Astrocyte (in vitro differentiated cells and primary cell): ENCODE measurements at regions not wholly inside any gene's neighbourhood (a gene's known extent, or its start where the extent isn't known, plus 50 kb on each side); places are given as distances from the start of the nearest gene placed in this dataset.

ENCODE experiments used
- DNase-seq: peaks from one replicate; pipeline ENCODE4 v3.0.0-alpha.2; 2010; ENCODE audit warnings: low read depth
- FAIRE-seq: peaks from 2 replicates; lab custom pipeline; 2011; peaks lifted over from hg19 to GRCh38; lab: Jason Lieb, UNC
- H2AFZ ChIP-seq: 2 replicates; pipeline ENCODE4 v1.6.0; 2012; ENCODE audit warnings: low read depth, low read length, inconsistent platforms
- H3K27ac ChIP-seq: 2 replicates; pipeline ENCODE4 v1.5.1; 2011; ENCODE audit warnings: low read depth, low read length, inconsistent platforms
- H3K27me3 ChIP-seq: 2 replicates; pipeline ENCODE4 v1.6.0; 2011; ENCODE audit warnings: low read length, inconsistent platforms; ENCODE audit not compliant: insufficient read depth
- H3K36me3 ChIP-seq: 2 replicates; pipeline ENCODE4 v1.5.1; 2011; ENCODE audit warnings: low read length, inconsistent platforms; ENCODE audit not compliant: insufficient read depth
- H3K4me1 ChIP-seq: 2 replicates; pipeline ENCODE4 v1.5.1; 2011; ENCODE audit warnings: low read length, inconsistent platforms; ENCODE audit not compliant: insufficient read depth
- H3K4me2 ChIP-seq: 2 replicates; pipeline ENCODE4 v1.6.0; 2012; ENCODE audit warnings: low read length, inconsistent platforms
- H3K4me3 ChIP-seq: 2 replicates; pipeline ENCODE4 v1.5.1; 2011; ENCODE audit warnings: low read depth, mild to moderate bottlenecking, low read length, inconsistent platforms; ENCODE audit not compliant: insufficient read depth
- H3K79me2 ChIP-seq: 2 replicates; pipeline ENCODE4 v1.6.0; 2012; ENCODE audit warnings: mild to moderate bottlenecking, low read length, inconsistent platforms; ENCODE audit not compliant: insufficient read depth
- H3K9ac ChIP-seq: 2 replicates; pipeline ENCODE4 v1.6.0; 2012; ENCODE audit warnings: mild to moderate bottlenecking, low read length, inconsistent platforms
- H3K9me3 ChIP-seq: 2 replicates; pipeline ENCODE4 v1.5.1; 2012; ENCODE audit warnings: low read depth, mild to moderate bottlenecking, low read length, inconsistent platforms; ENCODE audit not compliant: insufficient read depth
- H4K20me1 ChIP-seq: 2 replicates; pipeline ENCODE4 v1.6.0; 2012; ENCODE audit warnings: low read length, inconsistent platforms; ENCODE audit not compliant: insufficient read depth
- H3K27ac Mint-ChIP-seq: one replicate; pipeline ENCODE4 v1.8.0; 2021; ENCODE audit warnings: mild to moderate bottlenecking, mixed read lengths; ENCODE audit not compliant: unreplicated experiment
- H3K27me3 Mint-ChIP-seq: one replicate; pipeline ENCODE4 v1.8.0; 2021; ENCODE audit warnings: low read depth, mixed read lengths; ENCODE audit not compliant: unreplicated experiment
- H3K36me3 Mint-ChIP-seq: one replicate; pipeline ENCODE4 v1.8.0; 2021; ENCODE audit warnings: low read depth, mixed read lengths; ENCODE audit not compliant: unreplicated experiment
- H3K4me1 Mint-ChIP-seq: one replicate; pipeline ENCODE4 v1.8.0; 2021; ENCODE audit warnings: low read depth, mixed read lengths; ENCODE audit not compliant: unreplicated experiment
- H3K4me3 Mint-ChIP-seq: one replicate; pipeline ENCODE4 v1.8.0; 2021; ENCODE audit warnings: mild to moderate bottlenecking, moderate library complexity, mixed read lengths; ENCODE audit not compliant: unreplicated experiment
- H3K9me3 Mint-ChIP-seq: one replicate; pipeline ENCODE4 v1.8.0; 2021; ENCODE audit warnings: mild to moderate bottlenecking, mixed read lengths; ENCODE audit not compliant: unreplicated experiment
- EZH2 ChIP-seq: IDR thresholded peaks from 2 replicates; pipeline ENCODE4 v1.6.1; 2012; ENCODE audit warnings: mild to moderate bottlenecking, low read length, inconsistent platforms; ENCODE audit not compliant: insufficient read depth
- TF ChIP-seq, protein P1 (sequence below): IDR thresholded peaks from 2 replicates; pipeline ENCODE4 v1.5.1; 2011; ENCODE audit warnings: low read depth, mild to moderate bottlenecking, inconsistent platforms, low read length, moderate library complexity; ENCODE audit not compliant: insufficient read depth

DNA sequence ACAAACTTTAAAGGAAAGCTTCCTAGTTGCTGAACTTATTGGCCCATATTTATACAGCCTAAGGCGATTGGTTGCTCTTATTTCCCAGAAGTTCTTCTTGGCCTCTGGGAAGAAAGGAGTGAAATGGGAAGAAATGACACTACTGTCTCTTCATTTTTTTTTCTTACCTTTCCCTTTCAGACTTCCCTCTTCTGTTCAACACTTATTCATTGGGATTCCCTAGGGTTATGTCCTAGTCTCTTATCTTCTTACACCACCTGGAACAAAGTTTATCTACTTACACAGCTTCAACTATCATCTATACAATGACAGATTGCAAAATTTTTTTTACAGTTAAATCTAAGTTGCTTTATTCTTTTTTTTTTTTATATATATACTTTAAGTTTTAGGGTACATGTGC is 68.0 kb downstream of the SNX12 start:
- DNase-seq (no peak), FAIRE-seq (no peak)
- Mint-ChIP-seq H3K36me3 (no peaks in the 10 kb centered on the region), H3K27ac (no peak overlapping the region), H3K27me3 (no peaks in the 10 kb centered on the region), H3K4me1 (peaks cover 6% of the 10 kb centered on the region), H3K9me3 (no peaks in the 10 kb centered on the region), H3K4me3 (no peak overlapping the region)
- Histone ChIP-seq H3K4me1 (no peaks in the 10 kb centered on the region), H3K4me3 (no peak overlapping the region), H3K9ac (no peak overlapping the region), H3K4me2 (no peak overlapping the region), H3K9me3 (no peaks in the 10 kb centered on the region), H2AFZ (no peak overlapping the region), H3K27me3 (peaks cover 2% of the 10 kb centered on the region), H3K36me3 (no peaks in the 10 kb centered on the region), H4K20me1 (no peaks in the 10 kb centered on the region), H3K79me2 (no peaks in the 10 kb centered on the region), H3K27ac (no peak overlapping the region)
- TF ChIP-seq EZH2: no peak
- TF ChIP-seq, protein P1, sequence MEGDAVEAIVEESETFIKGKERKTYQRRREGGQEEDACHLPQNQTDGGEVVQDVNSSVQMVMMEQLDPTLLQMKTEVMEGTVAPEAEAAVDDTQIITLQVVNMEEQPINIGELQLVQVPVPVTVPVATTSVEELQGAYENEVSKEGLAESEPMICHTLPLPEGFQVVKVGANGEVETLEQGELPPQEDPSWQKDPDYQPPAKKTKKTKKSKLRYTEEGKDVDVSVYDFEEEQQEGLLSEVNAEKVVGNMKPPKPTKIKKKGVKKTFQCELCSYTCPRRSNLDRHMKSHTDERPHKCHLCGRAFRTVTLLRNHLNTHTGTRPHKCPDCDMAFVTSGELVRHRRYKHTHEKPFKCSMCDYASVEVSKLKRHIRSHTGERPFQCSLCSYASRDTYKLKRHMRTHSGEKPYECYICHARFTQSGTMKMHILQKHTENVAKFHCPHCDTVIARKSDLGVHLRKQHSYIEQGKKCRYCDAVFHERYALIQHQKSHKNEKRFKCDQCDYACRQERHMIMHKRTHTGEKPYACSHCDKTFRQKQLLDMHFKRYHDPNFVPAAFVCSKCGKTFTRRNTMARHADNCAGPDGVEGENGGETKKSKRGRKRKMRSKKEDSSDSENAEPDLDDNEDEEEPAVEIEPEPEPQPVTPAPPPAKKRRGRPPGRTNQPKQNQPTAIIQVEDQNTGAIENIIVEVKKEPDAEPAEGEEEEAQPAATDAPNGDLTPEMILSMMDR: no peak

- peaks cover 2% of the 10 kb centered on the region for H3K27me3 ChIP-seq
- H3K4me3 ChIP-seq: no peak overlapping the region
- no peak overlapping the region for H3K27ac Mint-ChIP-seq
- H3K9ac ChIP-seq: no peak overlapping the region
- no peak overlapping the region for H2AFZ ChIP-seq
- no peaks in the 10 kb centered on the region for H4K20me1 ChIP-seq
- no peaks in the 10 kb centered on the region for H3K36me3 Mint-ChIP-seq
- H3K27me3 Mint-ChIP-seq: no peaks in the 10 kb centered on the region
- H3K4me2 ChIP-seq: peak overlapping the region; percentile 31
- H3K9me3 ChIP-seq: no peaks in the 10 kb centered on the region
- TF ChIP-seq, protein P1: peak; percentile 27
- no peak for TF ChIP-seq EZH2
- FAIRE-seq (peak; percentile 95), DNase-seq (peak; percentile 57)
- H3K9me3 Mint-ChIP-seq: peaks cover 3% of the 10 kb centered on the region
- peaks cover 6% of the 10 kb centered on the region for H3K4me1 Mint-ChIP-seq
- no peak overlapping the region for H3K4me3 Mint-ChIP-seq
- no peaks in the 10 kb centered on the region for H3K36me3 ChIP-seq
- H3K79me2 ChIP-seq: no peaks in the 10 kb centered on the region
- H3K4me1 ChIP-seq: no peaks in the 10 kb centered on the region
- H3K27ac ChIP-seq: no peak overlapping the region
Observed at GRCh38 chrX:70998411-70999027, 67.6 kb upstream of the SLC7A3 start.

DNA sequence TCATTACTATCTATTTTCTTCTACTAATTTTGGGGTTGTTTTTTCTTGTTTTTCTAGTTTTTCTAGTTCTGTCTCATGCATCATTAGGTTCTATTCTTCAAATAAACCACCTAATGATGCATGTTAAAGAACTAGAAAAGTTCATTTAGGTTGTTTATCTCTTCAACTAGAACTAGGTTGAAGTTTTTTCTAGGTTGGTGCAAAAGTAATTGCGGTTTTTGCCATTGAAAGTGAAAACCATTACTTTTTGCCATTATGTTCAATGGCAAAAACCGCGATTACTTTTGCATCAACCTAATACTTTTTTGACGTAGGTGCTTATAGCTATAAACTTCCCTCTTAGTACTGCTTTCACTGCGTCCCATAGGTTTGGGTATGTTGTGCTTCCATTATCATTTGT is 64.4 kb upstream of the SLC7A3 start:
- Mint-ChIP-seq H3K4me1 (peaks cover 6% of the 10 kb centered on the region), H3K9me3 (peaks cover 3% of the 10 kb centered on the region), H3K4me3 (no peak overlapping the region), H3K27me3 (no peaks in the 10 kb centered on the region), H3K27ac (no peak overlapping the region), H3K36me3 (no peaks in the 10 kb centered on the region)
- Histone ChIP-seq H2AFZ (no peak overlapping the region), H3K27ac (no peak overlapping the region), H3K9me3 (no peaks in the 10 kb centered on the region), H3K4me1 (no peaks in the 10 kb centered on the region), H3K4me2 (no peak overlapping the region), H3K9ac (no peak overlapping the region), H3K79me2 (no peaks in the 10 kb centered on the region), H4K20me1 (no peaks in the 10 kb centered on the region), H3K27me3 (peaks cover 2% of the 10 kb centered on the region), H3K4me3 (no peak overlapping the region), H3K36me3 (no peaks in the 10 kb centered on the region)
- DNase-seq (no peak), FAIRE-seq (no peak)
- TF ChIP-seq, protein P1: no peak
- no peak for TF ChIP-seq EZH2
